HUES64 (cell line): ENCODE measurements at regions not wholly inside any gene's neighbourhood (a gene's known extent, or its start where the extent isn't known, plus 50 kb on each side); places are given as distances from the start of the nearest gene placed in this dataset.
"Not testable (repeated sequence)": the region's sequence is repeated elsewhere in the genome, so short reads cannot be mapped to it uniquely, and the experiment has no call there.

Source experiments
- H3K27ac ChIP-seq: 2 replicates; pipeline ENCODE4 v1.7.0; 2013; ENCODE audit warnings: low read depth, low read length, inconsistent platforms
- H3K27me3 ChIP-seq: 2 replicates; pipeline ENCODE4 v1.6.1; 2013; ENCODE audit warnings: mild to moderate bottlenecking, low read length; ENCODE audit not compliant: insufficient read depth
- H3K36me3 ChIP-seq: 2 replicates; pipeline ENCODE4 v1.6.1; 2013; ENCODE audit warnings: mild to moderate bottlenecking, low read length; ENCODE audit not compliant: insufficient read depth
- H3K4me1 ChIP-seq: 2 replicates; pipeline ENCODE4 v1.6.1; 2013; ENCODE audit warnings: mild to moderate bottlenecking, low read length, moderate library complexity; ENCODE audit not compliant: insufficient read depth
- H3K4me3 ChIP-seq: 2 replicates; pipeline ENCODE4 v1.5.1; 2013; ENCODE audit warnings: mild to moderate bottlenecking, low read length, moderate library complexity
- H3K9ac ChIP-seq: 2 replicates; pipeline ENCODE4 v1.6.1; 2013; ENCODE audit warnings: mild to moderate bottlenecking, low read depth, low read length
- H3K9me3 ChIP-seq: 2 replicates; pipeline ENCODE4 v1.6.1; 2013; ENCODE audit warnings: low read depth, low read length; ENCODE audit not compliant: insufficient read depth
- WGBS: fragments of 150-250, 120-280 bp; methylation state at CpG from one replicate; pipeline ENCODE4 v1.1.7; 2013; ENCODE audit warnings: missing lambda C conversion rate; 5-methylcytosine and 5-hydroxymethylcytosine counted together

GRCh38 chr3:184496933-184497332 is 64.7 kb upstream of the EPHB3 start:
- 96% methylated on average over 3 of the region's 3 CpGs for WGBS
- H3K36me3 ChIP-seq = no peaks in the 10 kb centered on the region

GRCh38 chr3:184497804-184498203 is 63.8 kb upstream of the EPHB3 start:
- Histone ChIP-seq H3K9ac (no peak overlapping the region), H3K36me3 (no peaks in the 10 kb centered on the region), H3K9me3 (0 out of 2 replicates have a peak, but pooled peaks cover 4% of the 10 kb centered on the region), H3K4me3 (no peak overlapping the region), H3K27ac (no peak overlapping the region), H3K4me1 (peaks cover 8% of the 10 kb centered on the region; the same call in 1 of the 2 replicates), H3K27me3 (peaks cover 11% of the 10 kb centered on the region; the same call in 1 of the 2 replicates)
- WGBS = 91% methylated on average over 2 of the region's 2 CpGs

More at GRCh38 chr3:184496933-184497332, 64.7 kb upstream of the EPHB3 start:
- peaks cover 8% of the 10 kb centered on the region; the same call in 1 of the 2 replicates for H3K4me1 ChIP-seq
- no peak overlapping the region for H3K27ac ChIP-seq
- H3K27me3 ChIP-seq = peaks cover 18% of the 10 kb centered on the region
- H3K9me3 ChIP-seq = 0 out of 2 replicates have a peak, but pooled peaks cover 2% of the 10 kb centered on the region
- H3K4me3 ChIP-seq = no peak overlapping the region
- no peak overlapping the region for H3K9ac ChIP-seq

- 93% methylated on average over 12 of the region's 12 CpGs for WGBS
- no peak overlapping the region for H3K4me3 ChIP-seq
- no peaks in the 10 kb centered on the region for H3K36me3 ChIP-seq
- H3K9me3 ChIP-seq = 0 out of 2 replicates have a peak, but pooled peaks cover 4% of the 10 kb centered on the region
- H3K9ac ChIP-seq = no peak overlapping the region
- H3K27me3 ChIP-seq = 0 out of 2 replicates have a peak, but pooled peaks cover under 1% of the 10 kb centered on the region
- no peak overlapping the region for H3K27ac ChIP-seq
- H3K4me1 ChIP-seq = peaks cover 8% of the 10 kb centered on the region; the same call in 1 of the 2 replicates
These were observed 62.5 kb upstream of the EPHB3 start for GRCh38 chr3:184498986-184499606.

GRCh38 chr3:184500344-184500923 is 61.2 kb upstream of the EPHB3 start:
- H3K9me3 ChIP-seq = 0 out of 2 replicates have a peak, but pooled peaks cover 4% of the 10 kb centered on the region
- 69% methylated on average over 12 of the region's 12 CpGs for WGBS

GRCh38 chr3:184502123-184502667 is 59.4 kb upstream of the EPHB3 start:
- no peaks in the 10 kb centered on the region for H3K27me3 ChIP-seq
- 94% methylated on average over 4 of the region's 4 CpGs for WGBS

More at GRCh38 chr3:184500344-184500923, 61.2 kb upstream of the EPHB3 start:
- Histone ChIP-seq H3K36me3 (no peaks in the 10 kb centered on the region), H3K4me1 (peaks cover 8% of the 10 kb centered on the region; the same call in 1 of the 2 replicates), H3K27ac (no peak overlapping the region), H3K9ac (no peak overlapping the region), H3K27me3 (no peaks in the 10 kb centered on the region), H3K4me3 (no peak overlapping the region)

GRCh38 chr3:184502841-184503240 is 58.7 kb upstream of the EPHB3 start:
- not testable (repeated sequence) for H3K27ac ChIP-seq, H3K36me3 ChIP-seq, H3K9ac ChIP-seq, H3K4me3 ChIP-seq, H3K9me3 ChIP-seq, H3K27me3 ChIP-seq, H3K4me1 ChIP-seq
- 68% methylated on average over 6 of the region's 6 CpGs for WGBS

More at GRCh38 chr3:184502123-184502667, 59.4 kb upstream of the EPHB3 start:
- Histone ChIP-seq H3K27ac (no peak overlapping the region), H3K36me3 (no peaks in the 10 kb centered on the region), H3K4me1 (peaks cover 8% of the 10 kb centered on the region; the same call in 1 of the 2 replicates), H3K9me3 (0 out of 2 replicates have a peak, but pooled peaks cover 4% of the 10 kb centered on the region), H3K9ac (no peak overlapping the region), H3K4me3 (no peak overlapping the region)

- no peaks in the 10 kb centered on the region for H3K36me3 ChIP-seq
- H3K4me3 ChIP-seq = no peak overlapping the region
- WGBS = 59% methylated on average over 2 of the region's 2 CpGs
- peaks cover 8% of the 10 kb centered on the region; the same call in 1 of the 2 replicates for H3K4me1 ChIP-seq
- H3K9ac ChIP-seq = no peak overlapping the region
- H3K27ac ChIP-seq = no peak overlapping the region
- 0 out of 2 replicates have a peak, but pooled peaks cover 4% of the 10 kb centered on the region for H3K9me3 ChIP-seq
- no peaks in the 10 kb centered on the region for H3K27me3 ChIP-seq
These were observed 57.9 kb upstream of the EPHB3 start for GRCh38 chr3:184503647-184504046.

GRCh38 chr3:184505076-184505878 is 56.3 kb upstream of the EPHB3 start:
- H3K27me3 ChIP-seq = no peaks in the 10 kb centered on the region; the same call in 1 of the 2 replicates
- no peak overlapping the region for H3K27ac ChIP-seq
- H3K9ac ChIP-seq = no peak overlapping the region
- no peaks in the 10 kb centered on the region for H3K36me3 ChIP-seq
- peaks cover 17% of the 10 kb centered on the region for H3K4me1 ChIP-seq
- H3K9me3 ChIP-seq = 0 out of 2 replicates have a peak, but pooled peaks cover 4% of the 10 kb centered on the region
- WGBS = 82% methylated on average over 8 of the region's 9 CpGs
- no peak overlapping the region for H3K4me3 ChIP-seq

- Histone ChIP-seq H3K9me3 (0 out of 2 replicates have a peak, but pooled peaks cover 7% of the 10 kb centered on the region), H3K27ac (no peak overlapping the region), H3K4me3 (no peak overlapping the region), H3K4me1 (peaks cover 13% of the 10 kb centered on the region; the same call in 1 of the 2 replicates), H3K36me3 (no peaks in the 10 kb centered on the region), H3K9ac (no peak overlapping the region), H3K27me3 (peaks cover 9% of the 10 kb centered on the region)
- 87% methylated on average over 8 of the region's 8 CpGs for WGBS
These were observed 55.0 kb upstream of the EPHB3 start for GRCh38 chr3:184506561-184506991.

- Histone ChIP-seq H3K36me3 (no peaks in the 10 kb centered on the region), H3K9me3 (peaks cover 10% of the 10 kb centered on the region; the same call in 1 of the 2 replicates), H3K27me3 (peaks cover 32% of the 10 kb centered on the region), H3K4me3 (no peak overlapping the region), H3K27ac (no peak overlapping the region), H3K4me1 (peaks cover 13% of the 10 kb centered on the region; the same call in 1 of the 2 replicates), H3K9ac (no peak overlapping the region)
- 84% methylated on average over 8 of the region's 8 CpGs for WGBS
These were observed 52.6 kb upstream of the EPHB3 start for GRCh38 chr3:184508938-184509337.
